NB4 (cell line): ENCODE measurements at regions not wholly inside any gene's neighbourhood (a gene's known extent, or its start where the extent isn't known, plus 50 kb on each side); places are given as distances from the start of the nearest gene placed in this dataset.

Experiments used
- DNase-seq: peaks from one replicate; pipeline ENCODE4 v3.0.0; 2010; ENCODE audit warnings: low read depth
- H3K4me3 ChIP-seq: one replicate; pipeline ENCODE4 v1.5.1; 2011; ENCODE audit warnings: mild to moderate bottlenecking, low read depth, low read length, moderate library complexity
- MYC ChIP-seq: IDR thresholded peaks from 2 replicates; pipeline ENCODE4 v1.6.1; 2011; ENCODE audit warnings: low read depth, low read length
- POLR2A ChIP-seq: IDR thresholded peaks from 2 replicates; pipeline ENCODE4 v1.6.1; 2011; ENCODE audit warnings: mild to moderate bottlenecking; ENCODE audit not compliant: insufficient read length; ENCODE audit errors: extremely low read depth
- TF ChIP-seq, protein P1 (sequence below): IDR thresholded peaks from one replicate; pipeline ENCODE4 v1.5.1; 2012; ENCODE audit warnings: low read depth, low read length
- TF ChIP-seq, protein P2 (sequence below): IDR thresholded peaks from 2 replicates; pipeline ENCODE4 v1.6.1; 2011; ENCODE audit warnings: low read depth, low read length

DNA sequence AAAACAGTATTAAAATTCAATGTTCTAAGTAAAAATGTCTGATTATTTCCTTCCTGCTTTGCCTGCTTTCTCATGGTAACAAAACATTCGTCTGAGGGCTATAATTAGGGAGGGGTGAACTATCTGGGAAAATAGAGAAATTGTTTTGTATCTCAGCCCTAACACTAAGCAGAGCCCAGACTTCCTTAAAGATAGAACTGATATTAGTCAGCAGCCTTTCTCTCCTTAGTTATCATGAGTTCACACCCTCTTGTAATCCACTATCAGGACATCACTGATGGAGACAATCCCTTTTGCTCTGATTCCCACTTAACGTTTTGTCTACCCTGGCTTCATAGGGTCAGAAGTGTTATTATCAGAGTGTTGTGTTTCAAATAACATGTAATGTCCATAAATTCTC, 701.1 kb upstream of the ZEB2 start:
- TF ChIP-seq MYC (no peak), POLR2A (no peak)
- TF ChIP-seq, protein P1, sequence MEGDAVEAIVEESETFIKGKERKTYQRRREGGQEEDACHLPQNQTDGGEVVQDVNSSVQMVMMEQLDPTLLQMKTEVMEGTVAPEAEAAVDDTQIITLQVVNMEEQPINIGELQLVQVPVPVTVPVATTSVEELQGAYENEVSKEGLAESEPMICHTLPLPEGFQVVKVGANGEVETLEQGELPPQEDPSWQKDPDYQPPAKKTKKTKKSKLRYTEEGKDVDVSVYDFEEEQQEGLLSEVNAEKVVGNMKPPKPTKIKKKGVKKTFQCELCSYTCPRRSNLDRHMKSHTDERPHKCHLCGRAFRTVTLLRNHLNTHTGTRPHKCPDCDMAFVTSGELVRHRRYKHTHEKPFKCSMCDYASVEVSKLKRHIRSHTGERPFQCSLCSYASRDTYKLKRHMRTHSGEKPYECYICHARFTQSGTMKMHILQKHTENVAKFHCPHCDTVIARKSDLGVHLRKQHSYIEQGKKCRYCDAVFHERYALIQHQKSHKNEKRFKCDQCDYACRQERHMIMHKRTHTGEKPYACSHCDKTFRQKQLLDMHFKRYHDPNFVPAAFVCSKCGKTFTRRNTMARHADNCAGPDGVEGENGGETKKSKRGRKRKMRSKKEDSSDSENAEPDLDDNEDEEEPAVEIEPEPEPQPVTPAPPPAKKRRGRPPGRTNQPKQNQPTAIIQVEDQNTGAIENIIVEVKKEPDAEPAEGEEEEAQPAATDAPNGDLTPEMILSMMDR = no peak
- TF ChIP-seq, protein P2, sequence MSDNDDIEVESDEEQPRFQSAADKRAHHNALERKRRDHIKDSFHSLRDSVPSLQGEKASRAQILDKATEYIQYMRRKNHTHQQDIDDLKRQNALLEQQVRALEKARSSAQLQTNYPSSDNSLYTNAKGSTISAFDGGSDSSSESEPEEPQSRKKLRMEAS = no peak
- no peak overlapping the region for H3K4me3 ChIP-seq
- no peak for DNase-seq

DNA sequence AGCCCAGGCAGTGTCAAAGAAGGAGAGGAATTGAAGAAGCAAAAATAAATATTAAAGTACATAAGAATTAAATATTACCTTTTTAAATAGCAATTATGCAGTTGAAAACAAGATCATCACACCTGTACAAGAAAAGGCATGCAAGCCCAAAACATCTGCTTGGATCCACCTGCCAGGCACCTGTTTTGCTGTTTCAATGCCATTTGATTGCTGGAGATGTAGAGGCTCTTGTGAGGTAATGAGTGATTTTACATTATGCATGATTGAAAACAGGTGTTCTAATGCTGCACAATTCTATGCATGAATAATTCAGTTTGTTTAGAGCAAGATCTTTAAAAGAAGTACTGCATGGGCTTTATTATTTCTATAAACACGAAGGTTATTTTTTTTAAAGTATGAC, 700.6 kb upstream of the ZEB2 start:
- TF ChIP-seq POLR2A (no peak), MYC (no peak)
- TF ChIP-seq, protein P1 = no peak
- TF ChIP-seq, protein P2 = no peak
- no peak for DNase-seq
- no peak overlapping the region for H3K4me3 ChIP-seq

DNA sequence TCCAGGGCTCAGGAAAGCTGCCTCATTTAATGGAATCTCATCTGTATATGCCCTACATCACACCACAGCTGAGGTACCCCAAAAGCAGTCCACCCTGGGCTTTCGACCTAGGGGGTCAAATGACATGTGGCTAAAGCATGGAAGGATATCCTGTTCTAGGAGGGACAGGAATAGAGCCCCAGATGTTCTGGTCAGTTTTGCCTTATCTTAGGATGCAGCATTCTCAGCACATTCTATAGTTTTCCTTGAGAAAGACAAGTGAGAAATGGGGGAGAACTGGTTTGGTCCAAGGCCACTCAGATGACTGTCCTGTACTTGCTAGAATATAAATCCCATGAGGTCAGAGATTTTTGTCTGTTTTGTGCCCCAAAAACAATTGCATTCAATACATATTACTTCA, 688.0 kb upstream of the ZEB2 start:
- no peak for DNase-seq
- TF ChIP-seq POLR2A = no peak
- no peak for TF ChIP-seq MYC
- TF ChIP-seq, protein P2 = no peak
- TF ChIP-seq, protein P1 = no peak
- H3K4me3 ChIP-seq = no peak overlapping the region

DNA sequence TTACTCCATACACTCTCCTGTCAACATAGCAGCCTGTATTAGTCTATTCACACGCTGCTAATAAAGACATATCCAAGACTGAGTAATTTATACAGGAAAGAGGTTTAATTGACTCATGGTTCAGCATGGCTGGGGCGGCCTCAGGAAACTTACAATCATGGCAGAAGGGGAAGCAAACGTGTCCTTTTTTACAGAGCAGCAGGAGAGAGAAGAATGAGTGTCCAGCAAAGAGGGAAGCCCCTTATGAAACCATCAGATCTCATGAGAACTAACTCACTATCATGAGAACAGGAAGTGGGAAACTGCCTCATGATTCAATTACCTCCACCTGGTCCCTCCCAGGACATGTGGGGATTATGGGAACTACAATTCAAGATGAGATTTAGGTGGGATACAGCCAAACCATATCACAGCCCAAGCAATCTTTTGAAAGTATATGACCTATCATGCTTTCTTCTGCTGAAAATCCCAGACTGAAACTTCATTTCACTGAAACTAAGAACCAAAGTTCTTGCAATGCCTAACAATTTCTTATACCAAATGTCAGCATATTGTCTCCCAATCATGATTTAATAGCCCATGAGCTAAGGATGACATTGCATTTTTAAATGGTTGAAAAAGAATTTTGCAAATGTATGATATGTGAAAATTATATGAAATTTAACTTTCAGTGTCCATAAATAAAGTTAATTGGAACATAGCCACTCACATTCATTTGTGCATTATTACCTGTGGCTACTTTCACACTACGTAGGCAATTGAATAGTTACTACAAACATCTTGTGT, 686.8 kb upstream of the ZEB2 start:
- TF ChIP-seq MYC = no peak
- TF ChIP-seq POLR2A = no peak
- TF ChIP-seq, protein P2 = no peak
- no peak overlapping the region for H3K4me3 ChIP-seq
- peak; percentile 23 for DNase-seq

DNA sequence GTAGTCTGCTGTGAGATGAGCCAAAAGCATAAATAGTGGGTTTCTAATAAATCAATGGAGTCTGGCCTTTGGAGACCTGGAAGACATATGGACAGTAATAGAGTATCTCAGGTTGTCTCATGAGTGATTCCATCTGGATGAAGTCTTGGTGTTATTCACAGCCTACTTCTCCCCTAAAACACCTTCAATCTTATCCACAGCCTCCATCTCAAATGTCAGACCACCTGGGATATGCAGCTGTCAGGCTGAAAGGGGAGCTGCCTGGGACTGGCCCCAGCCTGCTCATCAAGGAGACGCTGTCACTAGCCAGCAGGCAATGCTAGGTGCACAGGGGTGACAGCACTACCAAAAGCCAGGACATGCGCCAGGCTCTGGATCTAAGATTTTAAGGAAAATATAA, 684.0 kb upstream of the ZEB2 start:
- H3K4me3 ChIP-seq = no peak overlapping the region
- TF ChIP-seq POLR2A (no peak), MYC (no peak)
- TF ChIP-seq, protein P2 = no peak
- TF ChIP-seq, protein P1 = no peak
- no peak for DNase-seq

DNA sequence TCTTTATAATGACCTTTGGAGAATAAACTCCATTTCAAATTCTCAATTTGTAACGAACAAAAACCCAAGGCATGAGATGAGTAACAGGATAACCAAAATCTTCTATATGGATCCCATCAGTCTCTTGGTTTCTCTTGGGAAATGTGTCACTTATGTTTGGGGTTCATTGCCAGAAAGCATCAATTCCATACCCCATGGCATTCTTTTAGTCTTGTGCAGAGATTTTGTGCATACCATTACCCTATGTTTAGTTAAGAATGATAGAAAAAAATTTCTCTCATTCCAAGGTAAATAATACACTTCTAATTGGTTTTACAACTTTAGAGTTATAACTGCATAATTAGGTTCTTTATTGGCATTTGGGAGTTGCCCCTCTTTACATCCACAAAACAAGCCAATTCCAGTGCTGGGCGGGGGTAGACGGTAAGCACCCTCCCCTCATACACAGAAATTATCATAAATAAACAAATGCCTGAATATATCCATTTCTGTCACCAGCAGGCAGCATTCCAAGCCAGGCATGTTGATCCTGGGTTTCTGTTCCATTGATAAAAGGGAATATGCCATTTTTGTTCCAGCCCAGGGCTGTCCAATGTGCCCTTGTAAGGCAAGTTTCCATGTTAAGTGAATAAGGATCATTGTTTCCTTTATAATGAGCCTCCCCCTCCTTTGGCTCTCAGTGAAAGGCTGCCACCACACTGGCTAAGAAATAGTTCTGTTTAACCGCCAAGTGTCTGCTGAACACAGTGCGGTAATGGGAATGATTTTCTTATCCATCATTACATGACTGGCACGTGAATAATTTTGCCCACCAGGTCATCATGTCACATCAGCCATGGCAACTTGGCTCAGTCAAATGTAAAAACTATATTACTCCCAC, 680.1 kb upstream of the ZEB2 start:
- no peak for DNase-seq
- H3K4me3 ChIP-seq = no peak overlapping the region
- TF ChIP-seq, protein P2 = no peak
- TF ChIP-seq, protein P1 = no peak
- TF ChIP-seq POLR2A = no peak
- no peak for TF ChIP-seq MYC
